Naive thymus-derived CD8-positive, alpha-beta T cell (primary cell): ENCODE measurements at regions not wholly inside any gene's neighbourhood (a gene's known extent, or its start where the extent isn't known, plus 50 kb on each side); places are given as distances from the start of the nearest gene placed in this dataset.
"Not testable (repeated sequence)": the region's sequence is repeated elsewhere in the genome, so short reads cannot be mapped to it uniquely, and the experiment has no call there.

Source experiments
- ATAC-seq, 2 donors: fragments of 150-1000 bp; cut with Tn5 transposase in 1 of 2; sonication (Bioruptor Pico), chemical (Tn5 transposase) in 1 of 2; 1 replicate in 1 of 2; 2 replicates in 1 of 2; pipeline ENCODE4 v1.10.0; 2021; ENCODE audit warnings: mild to moderate bottlenecking in 2 of 2, moderate library complexity in 2 of 2
- POLR2A ChIA-PET: fragments of 350-600 bp; sonication (Branson Sonifier 250); formaldehyde crosslinking; loops from one replicate; lab custom pipeline; 2021; ENCODE audit warnings: antibody characterized with exemption; lab: Charles Lee
- DNase-seq, 10 donors: peaks; one replicate each; pipeline versions ENCODE4 v3.0.0 to v3.0.0-alpha.2; 2020 to 2022
- H3K27ac Mint-ChIP-seq, 10 donors: one replicate each; pipeline ENCODE4 v1.8.0; 2020 to 2022; ENCODE audit warnings: mild to moderate bottlenecking in 10 of 10, mixed read lengths in 10 of 10, moderate library complexity in 4 of 10, inconsistent platforms in 1 of 10
- H3K27me3 Mint-ChIP-seq, 5 donors: one replicate each; pipeline ENCODE4 v1.8.0; 2021 to 2022; ENCODE audit warnings: mixed read lengths in 5 of 5
- H3K36me3 Mint-ChIP-seq, 3 donors: one replicate each; pipeline ENCODE4 v1.8.0; 2020 to 2022; ENCODE audit warnings: mixed read lengths in 3 of 3, mild to moderate bottlenecking in 2 of 3, inconsistent platforms in 1 of 3
- H3K4me1 Mint-ChIP-seq, 4 donors: one replicate each; pipeline ENCODE4 v1.8.0; 2021 to 2022; ENCODE audit warnings: mixed read lengths in 4 of 4
- H3K4me3 Mint-ChIP-seq, 10 donors: one replicate each; pipeline ENCODE4 v1.8.0; 2020 to 2022; ENCODE audit warnings: mild to moderate bottlenecking in 10 of 10, mixed read lengths in 10 of 10, moderate library complexity in 6 of 10, inconsistent platforms in 1 of 10
- H3K9me3 Mint-ChIP-seq, 9 donors: one replicate each; pipeline ENCODE4 v1.8.0; 2020 to 2022; ENCODE audit warnings: mixed read lengths in 9 of 9, mild to moderate bottlenecking in 3 of 9, inconsistent platforms in 1 of 9, moderate library complexity in 1 of 9

GRCh38 chr15:22134941-22135566 is 54.7 kb downstream of the OR4M2 start:
- DNase-seq, H3K27me3 Mint-ChIP-seq, H3K36me3 Mint-ChIP-seq, H3K4me1 Mint-ChIP-seq, H3K9me3 Mint-ChIP-seq, H3K27ac Mint-ChIP-seq, POLR2A ChIA-PET, H3K4me3 Mint-ChIP-seq: not testable (repeated sequence)
- peak; percentile 76 to 79 for ATAC-seq

GRCh38 chr15:22137572-22137971 is 57.2 kb downstream of the OR4M2 start:
- H3K9me3 Mint-ChIP-seq, H3K4me1 Mint-ChIP-seq, H3K4me3 Mint-ChIP-seq, DNase-seq, POLR2A ChIA-PET, H3K36me3 Mint-ChIP-seq, H3K27ac Mint-ChIP-seq, ATAC-seq, H3K27me3 Mint-ChIP-seq: not testable (repeated sequence)

- H3K36me3 Mint-ChIP-seq, H3K4me1 Mint-ChIP-seq, H3K4me3 Mint-ChIP-seq, H3K27me3 Mint-ChIP-seq, POLR2A ChIA-PET, DNase-seq, H3K9me3 Mint-ChIP-seq, ATAC-seq, H3K27ac Mint-ChIP-seq: not testable (repeated sequence)
Observed at GRCh38 chr15:22141106-22141505, 60.8 kb downstream of the OR4M2 start.

- H3K27me3 Mint-ChIP-seq, H3K4me3 Mint-ChIP-seq, H3K27ac Mint-ChIP-seq, H3K9me3 Mint-ChIP-seq, H3K4me1 Mint-ChIP-seq, H3K36me3 Mint-ChIP-seq, POLR2A ChIA-PET, DNase-seq: not testable (repeated sequence)
- peak; percentile 98 to 100 for ATAC-seq
Observed at GRCh38 chr15:22148109-22148508, 67.8 kb downstream of the OR4M2 start.

- H3K9me3 Mint-ChIP-seq, H3K4me3 Mint-ChIP-seq, H3K36me3 Mint-ChIP-seq, H3K4me1 Mint-ChIP-seq, DNase-seq, H3K27ac Mint-ChIP-seq, H3K27me3 Mint-ChIP-seq, POLR2A ChIA-PET, ATAC-seq: not testable (repeated sequence)
Observed at GRCh38 chr15:22158243-22158642, 77.9 kb downstream of the OR4M2 start.

GRCh38 chr15:22160283-22160682 is 80.0 kb downstream of the OR4M2 start:
- peak; percentile 52 to 67 for ATAC-seq
- H3K4me3 Mint-ChIP-seq, H3K4me1 Mint-ChIP-seq, H3K27ac Mint-ChIP-seq, H3K36me3 Mint-ChIP-seq, DNase-seq, H3K27me3 Mint-ChIP-seq, H3K9me3 Mint-ChIP-seq, POLR2A ChIA-PET: not testable (repeated sequence)

- POLR2A ChIA-PET, H3K36me3 Mint-ChIP-seq: not testable (repeated sequence)
- peak; percentile 69 to 82 for ATAC-seq
Observed at GRCh38 chr15:22160741-22161140, 80.4 kb downstream of the OR4M2 start.

GRCh38 chr15:22161398-22161797 is 81.1 kb downstream of the OR4M2 start:
- DNase-seq, H3K4me3 Mint-ChIP-seq, H3K27me3 Mint-ChIP-seq, POLR2A ChIA-PET, H3K4me1 Mint-ChIP-seq, H3K27ac Mint-ChIP-seq, H3K9me3 Mint-ChIP-seq, H3K36me3 Mint-ChIP-seq: not testable (repeated sequence)
- ATAC-seq, result peak; percentile 67 to 72

More at GRCh38 chr15:22160741-22161140, 80.4 kb downstream of the OR4M2 start:
- not testable (repeated sequence) for H3K27ac Mint-ChIP-seq, H3K4me3 Mint-ChIP-seq, H3K27me3 Mint-ChIP-seq, H3K4me1 Mint-ChIP-seq, H3K9me3 Mint-ChIP-seq, DNase-seq

GRCh38 chr15:22163715-22164114 is 83.4 kb downstream of the OR4M2 start:
- H3K9me3 Mint-ChIP-seq, H3K4me1 Mint-ChIP-seq, POLR2A ChIA-PET, H3K27me3 Mint-ChIP-seq, H3K27ac Mint-ChIP-seq, DNase-seq, H3K4me3 Mint-ChIP-seq, H3K36me3 Mint-ChIP-seq: not testable (repeated sequence)
- peak; percentile 32 to 59 for ATAC-seq

GRCh38 chr15:22167521-22167920 is 87.2 kb downstream of the OR4M2 start:
- DNase-seq (peak in 3 of 10 donors; percentile 0 to 3 (median 1)), ATAC-seq (peak; percentile 64 to 66)
- H3K27ac Mint-ChIP-seq, H3K27me3 Mint-ChIP-seq, POLR2A ChIA-PET, H3K4me3 Mint-ChIP-seq, H3K36me3 Mint-ChIP-seq, H3K9me3 Mint-ChIP-seq, H3K4me1 Mint-ChIP-seq: not testable (repeated sequence)

- POLR2A ChIA-PET, H3K4me3 Mint-ChIP-seq, H3K9me3 Mint-ChIP-seq, H3K27ac Mint-ChIP-seq, DNase-seq, H3K27me3 Mint-ChIP-seq, H3K4me1 Mint-ChIP-seq, H3K36me3 Mint-ChIP-seq: not testable (repeated sequence)
- peak; percentile 76 to 83 for ATAC-seq
Observed at GRCh38 chr15:22173029-22173998, 93.0 kb downstream of the OR4M2 start.

GRCh38 chr15:22174088-22174487 is 93.8 kb downstream of the OR4M2 start:
- H3K4me3 Mint-ChIP-seq, H3K27ac Mint-ChIP-seq, DNase-seq, H3K4me1 Mint-ChIP-seq, H3K36me3 Mint-ChIP-seq, H3K9me3 Mint-ChIP-seq, H3K27me3 Mint-ChIP-seq, POLR2A ChIA-PET: not testable (repeated sequence)
- ATAC-seq, result peak; percentile 13 to 17

GRCh38 chr15:22177965-22178364 is 97.6 kb downstream of the OR4M2 start:
- POLR2A ChIA-PET, H3K36me3 Mint-ChIP-seq, H3K4me3 Mint-ChIP-seq, H3K27me3 Mint-ChIP-seq, DNase-seq, H3K4me1 Mint-ChIP-seq, H3K27ac Mint-ChIP-seq, H3K9me3 Mint-ChIP-seq: not testable (repeated sequence)
- ATAC-seq, result peak; percentile 59 to 70
